ENCODE measurements at regions not wholly inside any gene's neighbourhood (a gene's known extent, or its start where the extent isn't known, plus 50 kb on each side); places are given as distances from the start of the nearest gene placed in this dataset.

- no peak for TF ChIP-seq CTCF (IDR thresholded peaks at IDR 0.05; ENCODE audit: low read depth, low read length, poor library complexity, severe bottlenecking)
- no peak for TF ChIP-seq EZH2phosphoT487 (IDR thresholded peaks at IDR 0.05; ENCODE audit: borderline replicate concordance, low read length)
Observed at GRCh38 chr2:7992612-7993602, 688.9 kb upstream of the ID2 start.

Measured in DOHH2 (cell line).